Activated CD4-positive, alpha-beta T cell treated with anti-CD3 and anti-CD28 coated beads, Interleukin-2, Interleukin-6, amounts not matched to agents 100 ng/mL and 50 ng/mL, durations not matched to agents 16 hours and 8 hours (primary cell): ENCODE measurements at regions not wholly inside any gene's neighbourhood (a gene's known extent, or its start where the extent isn't known, plus 50 kb on each side); places are given as distances from the start of the nearest gene placed in this dataset.

ENCODE experiments used
- DNase-seq: peaks from one replicate; pipeline ENCODE4 v3.0.0-alpha.2; 2020

- no peak for DNase-seq
These were observed 51.6 kb upstream of the DLK1 start for GRCh38 chr14:100674897-100675619.

DNA sequence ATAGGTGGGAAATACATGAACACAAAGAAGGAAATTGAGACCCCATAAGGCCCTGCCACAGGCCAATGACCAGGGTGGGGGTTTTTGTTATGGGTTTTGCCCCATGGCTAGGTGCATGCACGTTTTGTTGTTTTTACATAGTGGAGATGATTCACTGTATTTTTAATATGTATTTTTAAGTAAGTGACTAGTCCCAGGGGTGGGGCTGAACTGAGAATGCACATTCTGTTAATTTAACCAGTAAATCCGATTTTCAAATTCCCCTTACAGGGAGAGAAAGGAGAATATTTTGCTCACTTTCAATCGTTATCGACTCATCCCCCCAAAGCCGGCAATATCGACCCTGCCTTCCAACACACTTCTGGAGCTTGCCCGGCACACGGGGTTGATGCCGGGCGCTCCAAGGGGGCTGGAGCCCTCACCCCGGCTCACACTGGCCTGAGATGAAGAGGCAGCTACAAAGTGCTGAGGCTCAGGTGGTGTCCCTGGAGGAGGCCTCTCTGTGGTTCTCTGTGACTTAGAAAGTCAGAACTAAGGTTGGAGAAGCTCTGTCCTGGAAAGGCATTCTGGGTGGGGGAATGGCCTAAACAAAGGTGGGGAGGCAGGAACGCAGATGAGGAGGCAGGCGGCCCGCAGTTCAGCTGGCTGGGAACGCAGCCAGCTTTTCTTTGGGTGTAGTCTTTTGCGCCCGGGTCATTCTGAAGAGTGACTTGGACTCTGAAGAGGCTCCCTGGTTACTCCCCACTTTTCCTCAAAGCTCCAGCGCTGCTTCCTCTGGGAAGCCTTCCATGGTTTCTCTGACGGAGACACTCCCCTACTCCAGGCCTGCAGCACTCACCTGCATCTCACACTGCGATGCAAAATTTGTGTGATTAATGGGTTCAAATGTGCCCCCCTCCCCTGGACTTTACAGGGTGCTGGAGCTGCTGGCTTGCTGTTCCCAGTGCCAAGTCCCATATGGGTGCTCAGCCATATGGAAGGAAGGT lies 50.7 kb upstream of the DLK1 start:
- no peak for DNase-seq
